ENCODE measurements at regions not wholly inside any gene's neighbourhood (a gene's known extent, or its start where the extent isn't known, plus 50 kb on each side); places are given as distances from the start of the nearest gene placed in this dataset.
A peak's percentile ranks its signal among the peaks of the same experiment; 100 is the strongest.

DNA sequence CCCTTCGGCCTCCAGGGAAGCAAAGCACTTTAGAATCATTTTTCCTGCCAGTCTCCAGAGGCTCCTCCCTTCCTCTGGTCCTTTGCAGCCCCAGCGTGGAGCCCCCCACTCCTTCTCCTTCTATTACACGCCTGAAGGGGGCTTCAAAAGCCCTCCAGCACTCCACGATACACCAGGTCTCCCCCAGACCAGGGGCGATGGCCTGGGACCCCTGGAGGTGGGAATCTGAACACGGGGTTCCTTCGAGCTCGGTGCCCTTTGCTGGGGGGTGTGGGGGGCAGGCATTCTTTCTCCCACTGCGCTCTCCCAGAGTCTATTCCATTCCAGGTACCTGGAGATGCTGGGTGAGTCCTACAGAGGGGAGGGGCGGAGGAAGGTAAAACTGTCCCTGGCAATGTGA, 97.6 kb downstream of the HMX1 start:
- no peak for DNase-seq (ENCODE audit: low spot score)

DNA sequence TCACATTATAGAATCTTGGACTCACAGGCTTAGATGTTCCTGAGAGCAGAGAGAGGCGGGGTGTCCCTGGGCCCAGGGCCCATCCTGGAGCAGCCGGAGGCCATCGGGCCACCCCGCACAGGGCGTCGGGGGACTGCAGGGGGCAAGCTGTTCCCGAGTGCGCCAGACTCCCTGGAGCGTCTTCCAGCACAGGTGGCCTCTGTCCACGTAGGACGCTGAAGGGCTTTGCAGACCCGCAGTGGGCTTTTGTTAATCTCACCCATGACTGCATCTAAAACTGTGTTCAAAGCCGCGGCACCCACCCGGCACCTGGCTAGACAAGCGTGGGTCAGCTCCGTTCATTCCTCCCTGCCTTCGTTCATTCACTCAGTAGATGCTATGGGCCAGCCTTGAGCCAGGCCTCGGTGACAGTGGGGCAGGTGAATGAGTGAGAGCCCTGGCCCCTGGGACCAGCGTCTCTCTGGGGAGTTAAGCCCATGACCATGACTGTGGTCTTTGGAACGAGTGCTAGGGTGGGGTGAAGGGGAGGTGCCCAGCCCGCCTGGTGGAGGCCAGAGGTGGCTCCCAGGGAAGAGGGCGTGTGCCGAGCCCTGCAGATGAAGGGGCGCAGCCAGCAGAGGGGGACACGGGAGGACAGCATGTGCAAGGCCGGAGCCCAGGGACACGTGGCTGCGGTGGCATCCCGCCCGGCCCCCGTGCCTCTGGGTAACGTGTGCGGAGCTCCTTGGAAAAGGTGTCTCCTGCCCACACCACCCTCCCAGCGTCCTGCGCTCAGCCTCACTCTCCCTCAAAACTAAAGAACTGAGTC, 98.3 kb downstream of the HMX1 start:
- DNase-seq (ENCODE audit: low spot score), result no peak

DNA sequence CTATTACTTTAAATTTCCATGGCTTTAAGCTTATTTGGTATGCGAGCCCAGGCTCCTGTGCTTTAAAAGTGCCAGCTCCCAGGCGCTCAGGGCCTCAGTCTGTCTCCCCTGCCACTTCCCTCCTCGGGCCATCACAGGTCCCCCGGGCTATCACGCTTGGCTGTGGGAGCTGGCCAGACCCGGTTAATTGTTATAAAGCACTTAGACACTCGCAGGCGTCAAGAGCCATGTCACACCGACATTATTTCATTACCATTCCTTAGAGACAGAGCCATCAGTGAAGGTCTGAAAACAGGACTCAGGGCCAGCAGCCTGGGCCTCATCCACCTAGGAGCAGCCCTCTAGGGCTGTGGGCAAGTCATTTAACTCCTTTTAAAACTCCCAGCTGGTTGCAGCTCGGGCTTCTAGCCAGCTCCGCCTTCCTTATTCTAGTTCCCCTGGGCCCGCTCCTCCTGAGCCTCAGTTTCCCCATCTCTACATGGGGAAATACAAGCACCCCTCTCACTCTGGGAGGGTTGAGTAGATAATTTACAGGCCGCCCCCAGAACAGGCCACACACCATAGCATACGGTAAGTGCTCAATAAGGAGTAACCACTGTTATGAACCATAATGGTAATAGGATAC, 99.0 kb downstream of the HMX1 start:
- no peak for DNase-seq (ENCODE audit: low spot score)

DNA sequence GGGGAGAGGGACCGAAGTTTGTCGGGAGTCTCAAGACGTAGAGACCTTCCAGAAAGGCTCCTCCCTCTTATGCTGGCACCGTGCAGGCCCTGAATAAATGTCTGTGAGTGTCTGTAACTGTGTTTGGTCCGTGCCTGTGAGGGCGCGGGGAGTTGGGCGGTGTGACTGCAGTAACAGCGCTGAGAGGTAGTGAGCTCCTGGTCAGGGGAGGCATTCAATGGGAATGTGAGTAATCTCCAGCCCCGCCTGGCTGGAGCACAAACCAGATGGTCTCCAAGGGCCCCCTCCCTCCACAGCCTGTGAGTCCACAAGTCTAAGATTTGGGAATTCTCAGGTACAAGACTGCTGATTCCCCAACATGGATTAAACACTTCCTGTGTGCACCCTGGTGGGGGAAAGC, 100.0 kb downstream of the HMX1 start:
- no peak for DNase-seq (ENCODE audit: low spot score)

DNA sequence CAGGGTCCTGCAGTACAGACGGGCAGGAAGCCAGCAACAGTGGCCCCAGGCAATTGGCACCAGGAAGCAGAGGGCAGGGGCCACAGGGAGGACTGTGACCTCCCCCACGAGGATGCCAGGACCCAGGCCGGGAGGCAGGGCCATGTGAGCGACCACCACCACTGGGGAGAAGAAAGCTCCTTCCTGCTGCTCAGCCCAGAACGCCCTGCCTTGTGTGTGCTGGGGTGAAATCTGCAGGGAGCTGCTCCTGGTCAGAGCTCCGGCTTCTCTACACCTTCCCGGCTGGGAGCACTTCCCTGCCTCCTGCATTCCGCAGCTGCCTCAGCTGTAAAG, 100.4 kb downstream of the HMX1 start:
- no peak for DNase-seq (ENCODE audit: low spot score)

DNA sequence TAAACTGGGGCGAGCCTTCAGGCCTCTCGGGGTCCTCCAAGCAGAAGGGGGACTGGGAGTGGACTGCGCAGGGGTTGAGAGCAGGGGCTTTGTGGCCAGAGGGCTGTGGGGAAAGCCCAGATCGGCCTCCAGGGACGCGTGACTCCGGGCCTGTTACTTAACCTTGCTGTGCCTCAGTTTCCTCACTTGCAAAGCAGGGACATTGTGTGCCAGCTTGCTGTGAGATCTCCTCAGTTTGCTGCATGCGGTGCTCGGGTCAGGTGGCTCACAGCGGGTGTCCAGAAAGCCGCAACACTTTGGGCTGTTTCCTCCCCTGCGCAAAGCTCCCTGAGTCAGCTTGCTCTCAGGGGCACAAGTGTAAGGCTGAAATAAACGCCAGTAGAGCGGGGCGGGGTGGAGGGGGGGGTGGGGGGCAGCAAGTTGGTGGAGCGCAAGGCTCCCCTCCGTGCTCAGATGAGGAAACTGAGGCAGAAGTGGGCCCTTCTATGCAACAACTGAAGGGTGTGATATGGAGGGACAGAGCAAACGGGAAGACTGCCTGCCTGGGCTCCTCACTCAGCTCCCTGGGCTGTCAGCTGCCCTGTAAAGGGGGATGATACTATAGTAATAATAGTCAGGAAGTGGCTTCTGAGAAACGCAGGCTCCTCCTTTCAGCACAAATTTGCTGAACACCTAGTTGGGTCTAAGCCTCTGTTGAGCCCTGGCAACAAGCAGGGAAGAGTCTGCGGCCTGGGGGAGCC, 101.0 kb downstream of the HMX1 start:
- no peak for DNase-seq (ENCODE audit: low spot score)

DNA sequence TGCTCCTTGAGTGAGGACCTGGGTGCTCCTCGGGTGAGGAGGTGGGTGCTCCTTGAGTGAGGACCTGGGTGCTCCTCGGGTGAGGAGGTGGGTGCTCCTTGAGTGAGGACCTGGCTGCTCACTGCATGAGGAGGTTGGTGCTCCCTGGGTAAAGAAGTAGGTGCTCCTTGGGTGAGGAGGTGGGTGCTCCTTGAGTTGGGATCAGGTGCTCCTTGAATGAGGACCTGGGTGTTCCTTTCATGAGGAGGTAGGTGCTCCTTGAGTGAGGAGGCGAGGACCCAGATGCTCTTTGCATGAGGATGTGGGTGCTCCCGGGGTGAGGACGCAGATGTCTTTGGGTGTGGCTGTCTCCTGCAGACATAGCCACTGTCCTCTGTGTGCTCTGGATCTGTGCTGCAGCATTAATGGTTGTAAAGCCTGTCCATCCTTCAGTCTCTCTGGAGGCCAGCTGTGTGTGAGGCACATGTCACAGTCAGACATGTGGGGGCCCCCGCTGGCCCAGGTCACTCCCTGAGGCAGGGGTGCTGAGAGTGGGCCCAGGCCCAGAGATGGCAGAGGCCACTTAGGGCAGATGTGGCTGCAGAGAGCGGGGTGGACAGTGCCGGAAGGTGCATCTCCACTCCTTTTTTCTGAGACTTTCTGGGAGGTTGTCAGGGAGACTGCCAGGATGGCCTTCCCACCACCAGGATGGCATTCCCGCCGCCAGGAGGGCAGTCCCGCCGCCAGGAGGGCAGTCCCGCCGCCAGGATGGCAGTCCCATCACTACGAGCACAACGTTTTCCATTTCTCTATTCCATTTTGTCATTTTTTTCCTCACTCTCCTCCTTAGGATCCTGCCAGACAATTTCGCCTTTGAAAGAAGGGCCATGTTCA, 101.8 kb downstream of the HMX1 start:
- no peak for DNase-seq (ENCODE audit: low spot score)

DNA sequence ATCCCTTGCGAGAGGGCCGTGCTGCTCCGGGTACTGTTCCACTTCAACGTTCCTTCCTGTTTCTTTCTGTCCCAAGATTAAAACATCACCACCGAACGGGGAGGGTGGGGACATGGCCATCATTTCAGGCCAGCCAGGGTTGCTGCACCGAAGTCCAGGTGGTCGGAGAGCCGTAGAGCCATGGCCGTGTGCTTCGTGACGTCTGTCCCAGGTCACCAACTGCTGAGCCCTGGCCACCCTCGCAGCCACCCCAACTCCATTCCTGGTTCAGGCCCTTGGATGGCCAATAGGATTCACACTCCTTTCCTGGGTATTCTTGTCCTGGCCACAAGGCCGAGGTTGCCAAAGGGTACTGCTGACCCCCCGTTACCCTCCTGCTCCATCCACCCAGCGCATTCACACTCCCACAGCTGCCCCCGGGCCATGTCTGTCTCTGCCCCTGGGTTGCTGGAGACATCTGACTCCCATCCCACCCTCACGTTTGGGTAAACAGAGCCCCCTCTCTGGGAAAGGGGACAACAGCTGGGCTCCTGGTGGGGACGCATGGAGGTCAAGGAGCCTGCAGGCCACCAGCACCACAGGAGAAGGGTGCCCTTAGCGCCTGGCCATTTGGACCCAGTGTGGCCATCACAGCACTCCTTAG, 103.2 kb downstream of the HMX1 start:
- no peak for DNase-seq (ENCODE audit: low spot score)

DNA sequence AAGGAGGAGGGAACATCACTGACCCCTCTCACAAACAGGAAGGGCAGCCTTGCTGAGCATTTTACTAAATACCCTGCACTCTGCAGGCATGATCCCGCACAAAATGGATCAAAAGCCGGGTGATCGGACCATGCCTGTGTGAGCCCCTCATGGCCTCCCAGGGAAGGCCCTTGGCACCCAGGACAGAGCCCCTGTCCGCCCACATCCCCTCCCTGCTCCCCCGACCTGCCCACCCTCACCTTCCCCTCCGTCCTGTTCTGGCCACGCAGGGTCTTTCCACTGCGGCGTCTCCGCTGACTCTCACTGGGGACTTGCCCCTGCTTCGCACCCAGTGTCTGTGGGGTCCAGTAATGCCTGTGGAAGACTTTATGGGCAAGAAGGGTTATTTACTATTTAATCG, 105.0 kb downstream of the HMX1 start:
- DNase-seq (ENCODE audit: low spot score), result no peak

DNA sequence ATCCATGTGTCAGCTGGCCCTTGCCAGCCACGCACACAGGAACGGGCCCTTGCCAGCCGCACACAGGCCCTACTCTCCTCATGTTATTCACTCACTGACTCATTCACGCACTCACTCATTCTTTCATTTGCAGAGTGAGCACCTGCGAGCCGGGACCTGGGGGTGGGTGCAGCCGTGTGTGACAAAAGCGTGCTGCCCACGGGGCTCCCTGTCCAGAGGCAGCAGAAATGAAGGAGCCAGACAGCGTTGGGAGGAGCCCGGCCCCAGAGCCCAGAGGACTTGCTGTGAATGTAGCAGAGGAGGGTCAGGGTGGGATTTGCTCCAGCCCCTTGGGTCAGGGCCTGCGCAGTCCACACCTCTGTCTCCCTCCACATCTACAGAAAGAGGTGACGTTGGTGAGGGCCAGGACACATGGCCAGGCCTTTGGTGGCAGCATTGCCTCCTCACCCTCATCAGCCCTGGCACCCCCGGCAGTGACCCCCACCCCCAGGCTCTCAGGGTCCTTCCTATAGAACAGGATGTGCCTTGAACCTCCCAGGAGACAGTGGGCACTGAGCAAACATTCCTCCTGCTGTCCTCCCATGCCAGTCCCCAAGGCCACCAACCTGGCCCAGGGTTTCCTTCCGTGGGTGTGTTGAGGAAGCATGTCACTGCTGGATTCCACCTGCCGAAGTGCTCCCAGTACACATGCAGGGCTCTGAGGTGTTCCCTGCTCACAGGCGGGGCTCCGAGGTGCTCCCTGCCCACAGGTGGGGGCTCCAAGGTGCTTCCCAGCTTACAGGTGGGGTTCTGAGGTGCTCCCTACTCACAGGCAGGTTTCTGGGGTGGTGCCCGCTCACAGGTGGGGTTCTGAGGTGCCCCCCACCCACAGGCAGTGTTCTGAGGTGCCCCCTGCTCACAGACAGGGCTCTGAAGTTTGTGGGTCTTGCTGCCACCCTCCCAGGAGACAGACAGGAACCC, 105.7 kb downstream of the HMX1 start:
- DNase-seq (ENCODE audit: low spot score), result peak; percentile 78

DNA sequence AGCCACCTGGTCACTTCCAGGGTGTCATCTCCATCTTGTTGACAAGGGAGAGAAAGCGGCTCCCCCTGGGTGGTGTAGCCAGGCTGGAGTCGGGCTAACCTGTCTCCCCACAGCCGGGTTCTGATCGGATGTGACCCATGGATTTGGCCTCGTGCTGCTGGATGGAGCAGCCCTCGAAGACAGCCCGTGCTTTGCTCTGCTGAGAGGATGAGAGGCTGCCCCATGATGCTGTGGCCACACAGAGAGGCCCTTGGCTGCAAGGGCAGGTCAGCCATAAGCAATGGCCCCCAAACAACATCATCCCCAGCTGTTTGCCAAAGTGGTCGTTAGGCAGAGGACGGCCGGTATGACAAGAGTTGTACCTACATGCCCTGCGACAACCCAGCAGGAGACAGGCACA, 106.6 kb downstream of the HMX1 start:
- DNase-seq (ENCODE audit: low spot score), result no peak

DNA sequence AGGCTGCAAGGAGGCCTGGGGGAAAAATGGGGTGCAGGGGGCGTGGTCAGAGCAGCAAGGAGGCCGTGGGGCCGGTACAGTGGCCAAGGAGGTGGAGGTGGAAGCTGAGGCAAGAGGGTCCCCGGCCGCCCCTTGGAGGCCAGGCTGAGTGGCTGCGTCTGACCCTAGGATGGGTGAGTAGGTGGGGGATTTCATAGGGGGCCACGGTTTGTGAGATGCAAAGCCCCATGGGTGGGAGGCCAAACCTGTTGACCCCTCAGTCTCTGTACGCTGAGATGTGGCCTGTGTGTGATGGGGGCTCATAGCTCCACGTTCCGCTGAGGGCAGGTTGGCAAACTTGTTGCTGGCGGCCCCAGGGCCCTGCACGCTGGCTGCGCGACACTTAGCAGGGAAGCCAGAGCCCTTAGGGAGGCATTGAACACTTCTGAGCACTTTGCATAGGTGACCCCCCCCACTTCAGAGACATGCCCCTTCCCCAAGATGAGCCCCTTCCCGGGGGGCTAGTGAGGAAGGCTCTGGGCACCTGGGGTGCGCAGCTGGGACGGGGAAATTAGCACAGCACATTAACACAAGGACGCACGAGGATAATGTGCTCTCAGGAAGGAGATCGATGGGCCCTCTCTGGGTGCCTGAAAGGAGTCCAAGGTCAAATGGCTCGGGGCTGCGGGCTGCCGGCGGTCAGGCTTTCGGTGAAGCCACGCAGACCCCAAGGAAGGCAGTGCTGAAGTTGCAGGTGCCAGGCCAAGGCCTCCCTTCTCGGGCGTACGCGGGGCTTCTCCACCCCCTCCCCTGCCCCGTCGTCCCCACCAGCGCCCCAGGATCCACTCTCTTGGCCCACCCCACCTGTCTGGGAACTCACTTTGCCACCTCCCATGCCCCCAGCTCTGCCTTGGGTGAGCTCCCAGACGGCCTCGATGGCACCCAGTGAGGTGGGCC, 107.4 kb downstream of the HMX1 start:
- DNase-seq (ENCODE audit: low spot score), result no peak

DNA sequence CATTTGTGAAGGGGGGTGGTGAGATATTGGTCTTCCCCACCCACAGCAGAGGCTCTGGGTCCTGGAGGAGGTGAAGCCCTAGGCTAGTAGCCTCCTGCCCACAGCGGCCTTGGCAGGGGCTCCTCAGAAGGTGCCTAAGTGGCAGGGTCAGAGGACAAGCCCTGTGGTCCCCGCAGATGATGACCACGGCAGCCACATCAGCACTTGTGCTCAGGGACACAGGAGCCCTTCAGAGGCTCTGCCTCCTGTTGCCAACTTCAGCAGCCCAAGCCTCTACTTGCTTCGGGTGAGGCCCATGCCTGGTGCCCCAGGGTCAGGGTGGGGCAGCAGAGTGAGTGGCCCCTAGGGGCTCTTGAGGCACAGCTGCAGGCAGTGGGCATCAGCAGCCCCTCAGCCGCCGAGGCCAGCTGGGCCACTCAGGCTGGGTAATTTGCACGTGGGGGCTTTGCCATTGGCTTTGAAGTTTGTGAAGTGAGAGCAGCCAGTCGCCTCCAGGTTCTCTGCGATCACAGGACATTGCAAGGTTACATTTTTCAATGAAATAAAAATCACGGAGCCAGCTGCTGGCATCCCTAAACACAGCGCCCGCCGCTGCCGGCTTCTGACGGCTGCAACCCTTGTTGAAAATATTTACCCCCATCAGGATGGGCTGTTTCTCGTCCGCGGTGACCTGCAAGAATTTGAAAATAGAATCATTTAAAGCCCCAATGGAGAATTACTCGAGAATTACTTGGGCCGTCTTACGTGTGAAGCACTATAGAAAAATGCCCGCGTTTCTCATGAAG, 108.5 kb downstream of the HMX1 start:
- no peak for DNase-seq (ENCODE audit: low spot score)

DNA sequence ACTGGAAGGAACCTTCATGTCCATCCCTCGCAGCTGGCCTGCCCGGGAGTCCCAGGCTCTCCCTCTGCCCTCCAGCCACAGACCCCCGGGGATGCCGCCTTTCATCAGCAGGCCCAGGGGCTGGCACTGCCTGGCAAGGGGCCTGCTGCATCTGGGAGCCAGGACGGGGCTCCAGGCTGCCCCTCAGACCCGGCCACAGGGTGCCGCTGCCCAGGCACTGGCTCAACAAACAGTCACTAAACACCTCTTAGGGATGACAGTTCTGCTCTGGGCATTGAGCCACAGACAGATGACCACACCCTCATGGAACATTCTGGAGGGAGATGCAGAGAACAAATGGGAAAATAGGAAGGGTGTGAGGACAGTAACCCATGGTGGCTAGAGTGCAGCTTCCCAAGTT, 109.3 kb downstream of the HMX1 start:
- DNase-seq (ENCODE audit: low spot score), result no peak

DNA sequence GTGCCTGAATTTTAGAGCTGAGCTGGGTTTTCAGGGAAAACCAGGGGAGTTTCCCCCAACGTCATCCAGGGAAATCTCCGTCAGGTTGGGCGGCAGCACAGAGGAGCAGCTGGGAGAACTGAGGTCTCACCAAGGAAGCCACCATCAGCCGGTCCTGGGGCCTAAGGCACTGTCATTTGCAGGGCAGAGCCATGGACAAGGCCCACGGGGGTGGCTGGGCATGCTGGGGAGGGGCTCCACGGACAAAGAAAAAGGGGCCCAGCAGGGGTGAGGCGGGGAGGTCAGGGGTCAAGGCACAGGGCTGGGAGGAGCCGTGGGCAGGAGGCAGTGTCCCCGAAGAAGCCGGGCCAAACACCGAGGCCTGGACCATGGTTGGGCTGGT, 109.8 kb downstream of the HMX1 start:
- DNase-seq (ENCODE audit: low spot score), result no peak

DNA sequence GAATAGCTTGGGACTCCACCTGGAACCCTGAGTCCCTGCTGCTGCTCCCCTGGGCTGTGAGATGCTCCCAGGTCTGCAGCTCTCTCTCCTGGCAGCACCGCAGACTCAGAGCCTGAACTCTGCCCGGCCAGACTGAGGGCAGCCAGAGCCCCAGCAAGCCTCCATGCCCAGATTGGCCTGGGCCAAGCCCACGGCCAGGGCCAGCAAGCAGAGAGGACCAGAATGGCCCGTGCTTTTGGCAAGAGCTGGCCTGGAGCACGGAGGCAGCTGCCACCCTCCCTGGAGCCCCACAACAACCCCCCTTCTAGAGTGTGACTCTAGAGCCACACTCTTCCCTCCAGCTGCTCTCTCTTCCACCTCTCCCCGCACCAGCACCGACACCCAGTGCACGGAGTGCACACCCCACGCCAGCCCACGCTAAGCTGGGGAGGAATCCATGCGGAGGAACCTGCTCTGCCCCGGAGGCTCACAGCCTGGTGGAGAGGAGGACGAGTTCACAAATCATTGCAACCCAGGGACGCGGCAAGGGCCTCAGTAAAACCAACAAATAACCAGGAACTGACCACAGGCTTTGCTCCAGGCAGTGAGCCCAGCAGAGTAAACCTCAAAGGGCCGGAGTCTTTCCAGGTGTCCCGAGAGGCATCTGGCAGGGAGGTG, 110.3 kb downstream of the HMX1 start:
- peak; percentile 3 for DNase-seq (ENCODE audit: low spot score)

DNA sequence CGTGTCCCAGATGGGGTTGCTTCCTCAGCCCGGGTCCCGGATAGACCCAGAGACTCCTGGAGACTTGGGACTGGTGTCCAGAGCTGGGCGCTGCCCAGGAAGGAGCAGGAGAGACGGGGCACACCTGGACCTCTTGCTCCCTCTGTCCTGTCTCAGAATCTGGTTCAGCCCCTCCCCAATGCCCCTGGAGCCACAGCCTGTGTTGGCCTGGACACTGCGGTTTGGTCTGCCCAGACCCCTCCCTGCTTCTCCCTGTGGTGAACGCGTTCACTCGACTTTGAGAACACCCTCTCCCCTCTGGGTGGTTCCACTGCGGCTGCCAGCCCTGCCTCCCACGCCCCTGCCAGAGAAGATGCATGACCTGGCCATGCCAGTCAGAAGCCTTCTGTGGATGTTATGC, 111.1 kb downstream of the HMX1 start:
- no peak for DNase-seq (ENCODE audit: low spot score)

DNA sequence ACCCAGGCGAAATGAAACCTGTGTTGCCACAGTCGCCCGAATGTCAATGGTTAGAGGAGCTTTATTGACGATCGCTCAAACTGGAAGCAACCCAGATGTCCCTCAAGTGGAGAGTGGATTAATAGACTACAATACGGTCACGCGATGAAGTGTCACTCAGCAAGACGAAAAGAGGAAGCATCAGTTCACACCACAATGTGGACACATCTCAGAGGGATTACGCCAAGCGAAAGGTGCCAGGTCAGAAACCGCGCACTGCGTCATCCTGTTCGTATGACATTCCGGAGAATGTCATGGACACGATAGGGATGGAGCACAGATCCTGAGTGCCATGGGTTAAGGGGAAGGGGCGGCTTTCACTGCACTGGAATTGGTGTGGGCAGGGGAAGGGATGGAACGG, 111.7 kb downstream of the HMX1 start:
- no peak for DNase-seq (ENCODE audit: low spot score)
